ENCODE measurements at regions not wholly inside any gene's neighbourhood (a gene's known extent, or its start where the extent isn't known, plus 50 kb on each side); places are given as distances from the start of the nearest gene placed in this dataset.

DNA sequence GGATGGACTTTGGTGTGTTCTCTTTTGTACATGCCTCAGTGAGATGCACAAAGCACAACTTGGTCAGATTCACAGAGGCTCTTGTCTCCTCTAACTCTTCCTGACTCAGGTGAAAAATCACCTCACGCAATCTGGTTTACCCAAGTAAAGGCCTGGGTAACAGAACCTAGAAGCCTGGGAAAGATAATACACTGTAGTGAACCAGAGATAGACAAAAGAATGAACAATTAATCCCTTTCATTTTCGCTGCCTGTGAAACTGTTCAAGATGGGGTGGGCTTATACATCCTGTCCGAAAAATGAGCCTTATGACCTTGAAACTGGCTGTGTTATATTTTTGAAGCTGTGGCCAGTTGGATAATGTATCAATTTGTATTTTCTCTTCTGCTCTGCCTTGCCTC, 678.9 kb upstream of the TEX47 start:
- TF ChIP-seq, protein P1, sequence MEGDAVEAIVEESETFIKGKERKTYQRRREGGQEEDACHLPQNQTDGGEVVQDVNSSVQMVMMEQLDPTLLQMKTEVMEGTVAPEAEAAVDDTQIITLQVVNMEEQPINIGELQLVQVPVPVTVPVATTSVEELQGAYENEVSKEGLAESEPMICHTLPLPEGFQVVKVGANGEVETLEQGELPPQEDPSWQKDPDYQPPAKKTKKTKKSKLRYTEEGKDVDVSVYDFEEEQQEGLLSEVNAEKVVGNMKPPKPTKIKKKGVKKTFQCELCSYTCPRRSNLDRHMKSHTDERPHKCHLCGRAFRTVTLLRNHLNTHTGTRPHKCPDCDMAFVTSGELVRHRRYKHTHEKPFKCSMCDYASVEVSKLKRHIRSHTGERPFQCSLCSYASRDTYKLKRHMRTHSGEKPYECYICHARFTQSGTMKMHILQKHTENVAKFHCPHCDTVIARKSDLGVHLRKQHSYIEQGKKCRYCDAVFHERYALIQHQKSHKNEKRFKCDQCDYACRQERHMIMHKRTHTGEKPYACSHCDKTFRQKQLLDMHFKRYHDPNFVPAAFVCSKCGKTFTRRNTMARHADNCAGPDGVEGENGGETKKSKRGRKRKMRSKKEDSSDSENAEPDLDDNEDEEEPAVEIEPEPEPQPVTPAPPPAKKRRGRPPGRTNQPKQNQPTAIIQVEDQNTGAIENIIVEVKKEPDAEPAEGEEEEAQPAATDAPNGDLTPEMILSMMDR (conservative IDR thresholded peaks at IDR 0.05; ENCODE audit: low read depth, low read length), result no peak
- Histone ChIP-seq H4K20me1 (ENCODE audit: insufficient read depth) (no peaks in the 10 kb centered on the region), H3K9ac (no peak overlapping the region), H3K27ac (peak overlapping the region; percentile 11; the same call in 1 of the 2 replicates), H2AFZ (ENCODE audit: low read depth) (peak overlapping the region; percentile 12; the same call in 1 of the 2 replicates), H3K4me3 (IDR thresholded peaks at IDR 0.05; ENCODE audit: insufficient read depth, low read depth, low read length) (no peak overlapping the region), H3K27me3 (ENCODE audit: insufficient read depth, low read depth) (no peaks in the 10 kb centered on the region), H3K36me3 (ENCODE audit: insufficient read depth) (no peaks in the 10 kb centered on the region), H3K4me2 (peak overlapping the region; percentile 36; the same call in 1 of the 2 replicates), H3K4me1 (ENCODE audit: low read depth, poor library complexity, severe bottlenecking) (peaks cover 13% of the 10 kb centered on the region), H3K79me2 (ENCODE audit: insufficient read depth, low read depth) (no peaks in the 10 kb centered on the region)

DNA sequence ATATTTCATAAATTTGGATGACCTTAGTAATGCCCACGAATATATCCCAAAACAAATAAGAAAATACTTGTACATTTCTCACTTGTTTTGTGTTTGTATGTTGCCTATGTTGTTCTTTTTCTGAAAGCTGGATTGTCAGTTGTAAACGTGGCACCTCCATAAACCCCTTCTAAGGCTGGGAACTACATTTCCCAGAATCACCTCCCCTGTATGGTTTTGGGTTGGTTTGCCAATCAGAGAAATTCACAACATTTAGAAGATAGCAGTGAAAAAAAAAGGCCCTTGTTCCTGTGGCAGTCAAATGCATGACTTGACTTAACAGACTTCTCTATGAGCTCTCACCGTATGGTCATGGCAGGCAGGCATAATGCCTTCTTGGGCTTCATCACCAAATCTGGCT, 676.3 kb upstream of the STEAP1 start:
- Histone ChIP-seq H3K27me3 (ENCODE audit: insufficient read depth, low read depth) (no peaks in the 10 kb centered on the region), H3K9ac (no peak overlapping the region), H3K4me1 (ENCODE audit: low read depth, poor library complexity, severe bottlenecking) (peaks cover 13% of the 10 kb centered on the region), H3K79me2 (ENCODE audit: insufficient read depth, low read depth) (no peaks in the 10 kb centered on the region), H3K36me3 (ENCODE audit: insufficient read depth) (no peaks in the 10 kb centered on the region), H3K27ac (no peak overlapping the region), H2AFZ (ENCODE audit: low read depth) (no peak overlapping the region), H4K20me1 (ENCODE audit: insufficient read depth) (no peaks in the 10 kb centered on the region), H3K4me2 (no peak overlapping the region), H3K4me3 (IDR thresholded peaks at IDR 0.05; ENCODE audit: insufficient read depth, low read depth, low read length) (no peak overlapping the region)
- TF ChIP-seq, protein P1 (conservative IDR thresholded peaks at IDR 0.05; ENCODE audit: low read depth, low read length), result no peak

DNA sequence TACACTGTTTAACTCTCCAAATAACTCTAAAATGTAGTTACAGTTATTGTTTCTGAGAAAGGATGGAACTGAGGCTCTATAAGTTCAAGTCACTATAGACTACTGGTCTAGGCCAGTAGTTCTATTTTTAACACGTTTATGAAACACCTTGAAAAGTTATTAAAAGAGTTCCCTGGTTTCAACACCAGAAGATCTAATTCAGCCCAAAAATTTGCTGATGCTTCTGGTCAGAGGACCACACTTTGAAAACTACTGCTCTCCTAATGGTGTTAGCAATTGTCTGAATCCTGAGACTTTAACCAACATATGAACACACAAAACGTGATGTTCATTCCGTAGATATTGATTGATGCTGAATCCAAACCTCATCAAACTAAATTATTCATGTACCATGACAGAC, 658.6 kb upstream of the STEAP1 start:
- no peak overlapping the region for H3K9ac ChIP-seq
- H3K4me1 ChIP-seq (ENCODE audit: low read depth, poor library complexity, severe bottlenecking), result peaks cover 20% of the 10 kb centered on the region
- peak overlapping the region; percentile 16; the same call in 1 of the 2 replicates for H3K4me2 ChIP-seq
- H3K79me2 ChIP-seq (ENCODE audit: insufficient read depth, low read depth), result no peaks in the 10 kb centered on the region
- H3K27me3 ChIP-seq (ENCODE audit: insufficient read depth, low read depth), result no peaks in the 10 kb centered on the region
- H3K36me3 ChIP-seq (ENCODE audit: insufficient read depth), result no peaks in the 10 kb centered on the region; the same call in 1 of the 2 replicates
- H4K20me1 ChIP-seq (ENCODE audit: insufficient read depth), result no peaks in the 10 kb centered on the region
- TF ChIP-seq, protein P1 (conservative IDR thresholded peaks at IDR 0.05; ENCODE audit: low read depth, low read length), result no peak
- H2AFZ ChIP-seq (ENCODE audit: low read depth), result peak overlapping the region; percentile 7; the same call in 1 of the 2 replicates
- no peak overlapping the region for H3K27ac ChIP-seq
- H3K4me3 ChIP-seq (IDR thresholded peaks at IDR 0.05; ENCODE audit: insufficient read depth, low read depth, low read length), result no peak overlapping the region

DNA sequence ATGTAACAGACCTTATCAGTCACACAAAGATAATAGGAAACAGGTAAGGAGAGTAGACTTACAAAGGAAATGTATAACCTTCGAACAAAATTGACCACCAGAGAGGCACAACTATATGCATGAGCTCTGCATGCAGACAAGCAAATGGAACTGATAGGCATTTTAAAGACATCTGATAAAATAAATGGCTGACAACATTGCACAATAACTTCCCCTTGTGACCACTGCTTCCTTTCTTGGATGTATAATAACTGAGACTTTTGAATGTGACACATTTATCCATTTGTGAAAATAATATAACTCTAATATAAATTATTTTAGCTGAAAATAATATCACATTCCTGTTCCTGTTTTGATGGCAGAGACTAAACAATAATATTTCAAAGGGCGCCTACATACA, 654.2 kb upstream of the STEAP1 start:
- TF ChIP-seq, protein P1 (conservative IDR thresholded peaks at IDR 0.05; ENCODE audit: low read depth, low read length), result no peak
- Histone ChIP-seq H3K4me1 (ENCODE audit: low read depth, poor library complexity, severe bottlenecking) (peaks cover 14% of the 10 kb centered on the region), H3K27me3 (ENCODE audit: insufficient read depth, low read depth) (no peaks in the 10 kb centered on the region), H2AFZ (ENCODE audit: low read depth) (no peak overlapping the region), H3K36me3 (ENCODE audit: insufficient read depth) (no peaks in the 10 kb centered on the region), H3K27ac (no peak overlapping the region), H3K79me2 (ENCODE audit: insufficient read depth, low read depth) (no peaks in the 10 kb centered on the region), H3K9ac (no peak overlapping the region), H3K4me3 (IDR thresholded peaks at IDR 0.05; ENCODE audit: insufficient read depth, low read depth, low read length) (no peak overlapping the region), H3K4me2 (no peak overlapping the region), H4K20me1 (ENCODE audit: insufficient read depth) (no peaks in the 10 kb centered on the region)
